Transverse colon (tissue), 4 donors: ENCODE measurements at regions not wholly inside any gene's neighbourhood (a gene's known extent, or its start where the extent isn't known, plus 50 kb on each side); places are given as distances from the start of the nearest gene placed in this dataset.

Source experiments
- DNase-seq: peaks from one replicate; pipeline ENCODE4 v3.0.0-alpha.2; 2019
- H3K27ac ChIP-seq, 4 donors: fragments of 200-600 bp; sonication (generic); 2 replicates each; pipeline ENCODE4 v1.5.1; 2016 to 2018; ENCODE audit warnings: inconsistent platforms in 4 of 4
- H3K27me3 ChIP-seq: fragments of 200-600 bp; sonication (generic); 2 replicates; pipeline ENCODE4 v1.5.1; 2017; ENCODE audit warnings: inconsistent platforms
- H3K36me3 ChIP-seq, 4 donors: fragments of 200-600 bp; sonication (generic); 2 replicates each; pipeline ENCODE4 v1.5.1; 2017 to 2019; ENCODE audit warnings: inconsistent platforms in 4 of 4
- H3K4me1 ChIP-seq, 4 donors: fragments of 200-600 bp; sonication (generic); 2 replicates each; pipeline ENCODE4 v1.5.1; 2017 to 2020; ENCODE audit warnings: inconsistent platforms in 4 of 4
- H3K4me3 ChIP-seq, 4 donors: fragments of 200-600 bp; sonication (generic); 1 replicate in 1 of 4; 2 replicates in 3 of 4; pipeline versions ENCODE4 v1.5.1 to v1.6.1; 2017 to 2019; ENCODE audit warnings: inconsistent platforms in 4 of 4
- H3K9me3 ChIP-seq, 2 donors: fragments of 200-600 bp; sonication (generic); 2 replicates each; pipeline ENCODE4 v1.5.1; 2017 to 2019; ENCODE audit warnings: inconsistent platforms in 2 of 2
- EP300 ChIP-seq: sonication (generic); formaldehyde crosslinking; IDR thresholded peaks from one replicate; pipeline ENCODE4 v1.6.1; 2017; ENCODE audit warnings: antibody characterized with exemption, low read depth
- POLR2A ChIP-seq: fragments of 450-650 bp; IDR thresholded peaks from one replicate; pipeline ENCODE4 v1.6.1; 2016; ENCODE audit warnings: antibody characterized with exemption, mild to moderate bottlenecking, moderate library complexity
- POLR2AphosphoS5 ChIP-seq, 3 donors: sonication (generic); formaldehyde crosslinking; IDR thresholded peaks; one replicate each; pipeline ENCODE4 v1.6.1; 2016; ENCODE audit warnings: antibody characterized with exemption in 3 of 3
- WGBS, 2 donors: methylation state at CpG; one replicate each; pipeline ENCODE4 v1.1.5; 2018; ENCODE audit warnings: low coverage in 1 of 2; 5-methylcytosine and 5-hydroxymethylcytosine counted together
- in situ Hi-C, 4 donors: fragments of 200-750 bp; cut with MboI; loops; one replicate each; pipeline versions ENCODE4 v1.15.0 to v1.15.1; 2017; ENCODE audit warnings: low sequenced_read_pairs in 3 of 4, low pct_ligation_motif_present in 1 of 4, low pct_unique_long_range_greater_than_20kb in 1 of 4
- intact Hi-C: fragments of 100-400 bp; cut with DNase I; formaldehyde crosslinking; loops from one replicate; pipeline ENCODE4 v1.15.1; 2023; ENCODE audit warnings: low total_unique reads
- TF ChIP-seq, protein P1 (sequence below), 5 experiments: fragments of 200-600 bp in 3 of 5; fragments of 450-650 bp in 2 of 5; sonication (generic) in 3 of 5; IDR thresholded peaks; 1 replicate in 2 of 5; 2 replicates in 3 of 5; pipeline ENCODE4 v1.5.1; 2016 to 2017; ENCODE audit warnings: antibody characterized with exemption in 5 of 5, inconsistent platforms in 3 of 5, mild to moderate bottlenecking in 2 of 5, moderate library complexity in 1 of 5

DNA sequence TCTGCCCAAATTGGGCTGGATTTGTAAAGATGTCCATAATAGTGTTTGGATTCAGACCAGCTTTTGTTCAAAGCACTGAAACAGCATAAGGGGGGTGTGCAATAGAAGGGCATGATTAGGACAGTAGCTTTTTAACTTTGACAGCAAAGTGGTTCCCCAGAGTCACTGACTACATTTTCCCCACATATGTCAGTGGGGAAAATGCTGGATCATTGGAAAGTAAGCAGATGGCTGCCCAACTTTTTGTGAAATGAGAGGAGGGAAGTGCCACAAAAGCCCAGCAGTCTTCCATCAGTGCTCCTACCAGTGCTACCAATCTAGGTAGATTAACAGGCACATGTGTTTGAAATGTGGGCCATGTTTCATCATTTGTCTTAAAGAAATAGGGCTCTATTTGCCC, 162.8 kb downstream of the FZD1 start:
- in situ Hi-C loops, result no loop called here
- Histone ChIP-seq H3K4me3 (no peak overlapping the region), H3K36me3 (no peaks in the 10 kb centered on the region), H3K4me1 (no peaks in the 10 kb centered on the region), H3K9me3 (no peaks in the 10 kb centered on the region), H3K27me3 (no peaks in the 10 kb centered on the region), H3K27ac (no peak overlapping the region)
- intact Hi-C loops, result no loop called here
- DNase-seq, result no peak
- TF ChIP-seq EP300 (no peak), POLR2A (no peak), POLR2AphosphoS5 (IDR thresholded peaks at IDR 0.05) (no peak)
- TF ChIP-seq, protein P1, sequence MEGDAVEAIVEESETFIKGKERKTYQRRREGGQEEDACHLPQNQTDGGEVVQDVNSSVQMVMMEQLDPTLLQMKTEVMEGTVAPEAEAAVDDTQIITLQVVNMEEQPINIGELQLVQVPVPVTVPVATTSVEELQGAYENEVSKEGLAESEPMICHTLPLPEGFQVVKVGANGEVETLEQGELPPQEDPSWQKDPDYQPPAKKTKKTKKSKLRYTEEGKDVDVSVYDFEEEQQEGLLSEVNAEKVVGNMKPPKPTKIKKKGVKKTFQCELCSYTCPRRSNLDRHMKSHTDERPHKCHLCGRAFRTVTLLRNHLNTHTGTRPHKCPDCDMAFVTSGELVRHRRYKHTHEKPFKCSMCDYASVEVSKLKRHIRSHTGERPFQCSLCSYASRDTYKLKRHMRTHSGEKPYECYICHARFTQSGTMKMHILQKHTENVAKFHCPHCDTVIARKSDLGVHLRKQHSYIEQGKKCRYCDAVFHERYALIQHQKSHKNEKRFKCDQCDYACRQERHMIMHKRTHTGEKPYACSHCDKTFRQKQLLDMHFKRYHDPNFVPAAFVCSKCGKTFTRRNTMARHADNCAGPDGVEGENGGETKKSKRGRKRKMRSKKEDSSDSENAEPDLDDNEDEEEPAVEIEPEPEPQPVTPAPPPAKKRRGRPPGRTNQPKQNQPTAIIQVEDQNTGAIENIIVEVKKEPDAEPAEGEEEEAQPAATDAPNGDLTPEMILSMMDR (IDR thresholded peaks at IDR 0.05), result no peak

DNA sequence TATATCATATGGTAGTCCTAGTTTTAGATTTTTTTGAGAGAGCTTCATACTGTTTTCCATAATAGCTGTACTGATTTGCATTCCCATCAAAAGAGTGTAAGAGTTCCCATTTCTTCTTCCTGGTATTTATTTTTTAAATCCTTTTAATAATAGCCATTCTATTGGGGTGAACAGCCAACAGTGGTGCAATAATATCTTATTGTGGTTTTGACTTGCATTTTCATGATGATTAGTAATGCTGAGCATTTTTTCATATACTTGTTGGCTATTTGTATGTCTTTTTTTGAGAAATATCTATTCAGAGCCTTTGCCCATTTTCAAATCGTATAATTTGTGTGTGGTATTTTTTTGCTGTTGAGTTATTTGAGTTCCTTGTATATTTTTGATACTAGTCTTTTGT, 167.4 kb downstream of the FZD1 start:
- 63 to 89% methylated on average over 1 of the region's 1 CpG for WGBS, 2 donors
- H3K27ac ChIP-seq, result no peak overlapping the region
- DNase-seq, result no peak
- no peak overlapping the region for H3K4me3 ChIP-seq
- H3K36me3 ChIP-seq, result no peaks in the 10 kb centered on the region
- H3K27me3 ChIP-seq, result no peaks in the 10 kb centered on the region
- in situ Hi-C loops (no loop called here), intact Hi-C loops (no loop called here)
- no peak for TF ChIP-seq POLR2A
- H3K4me1 ChIP-seq, result no peaks in the 10 kb centered on the region
- H3K9me3 ChIP-seq, result no peaks in the 10 kb centered on the region

DNA sequence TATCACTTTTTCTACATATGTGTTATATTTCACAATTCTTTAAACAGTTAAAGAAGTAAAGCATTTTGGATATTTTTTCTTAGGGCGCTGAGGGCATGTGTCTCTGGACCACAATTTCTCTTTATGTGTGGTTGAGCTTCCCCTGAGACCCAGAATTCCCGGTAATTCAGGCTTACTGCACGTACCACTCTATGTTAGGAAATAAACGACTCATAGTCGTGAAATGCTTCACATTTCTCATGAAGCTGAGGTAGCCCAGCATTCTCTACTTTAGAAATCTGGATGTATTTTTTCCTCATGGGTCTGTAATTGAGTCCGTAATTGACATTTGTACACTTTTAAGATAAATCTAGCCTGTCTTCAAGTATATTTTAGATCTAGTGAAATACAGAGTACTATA, 170.6 kb downstream of the FZD1 start:
- no peaks in the 10 kb centered on the region for H3K4me1 ChIP-seq
- WGBS, 2 donors, result 66 to 82% methylated on average over 6 of the region's 6 CpGs
- no peak overlapping the region for H3K27ac ChIP-seq
- H3K27me3 ChIP-seq, result no peaks in the 10 kb centered on the region
- in situ Hi-C loops (no loop called here), intact Hi-C loops (no loop called here)
- H3K9me3 ChIP-seq, result no peaks in the 10 kb centered on the region
- H3K4me3 ChIP-seq, result no peak overlapping the region
- DNase-seq, result no peak
- TF ChIP-seq POLR2A (no peak), POLR2AphosphoS5 (IDR thresholded peaks at IDR 0.05) (no peak), EP300 (no peak)
- TF ChIP-seq, protein P1 (IDR thresholded peaks at IDR 0.05), result no peak
- no peaks in the 10 kb centered on the region for H3K36me3 ChIP-seq

DNA sequence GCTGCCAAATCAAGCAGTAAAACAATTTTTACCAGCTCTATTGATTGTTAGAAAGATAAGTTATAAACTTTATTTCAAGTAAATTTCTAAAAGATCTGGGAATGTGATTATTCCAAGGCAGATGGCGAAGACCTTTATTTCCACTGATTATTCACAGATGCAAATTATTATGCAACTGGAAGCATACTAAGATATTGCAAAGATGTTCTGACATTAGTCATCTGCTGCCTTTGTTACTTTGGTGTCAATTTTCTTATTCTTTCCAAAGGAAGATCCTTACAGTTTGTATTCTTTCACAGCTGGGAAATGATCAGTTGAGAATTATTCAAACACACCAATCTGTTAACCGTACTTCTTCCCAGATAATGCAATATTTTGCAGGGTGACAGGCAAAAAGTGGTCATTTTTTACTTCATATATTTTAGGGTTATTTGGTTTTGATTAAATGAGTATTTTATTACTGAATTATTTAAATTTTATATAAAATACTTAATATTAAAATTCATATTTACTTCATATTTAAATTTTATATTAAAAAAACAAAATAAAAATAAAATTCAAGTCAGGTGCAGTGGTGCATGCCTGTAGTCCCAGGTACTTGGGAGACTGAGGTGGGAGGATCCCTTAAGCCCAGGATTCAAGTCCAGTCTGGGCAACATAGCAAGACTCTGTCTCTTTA, 171.3 kb downstream of the FZD1 start:
- intact Hi-C loops, result no loop called here
- WGBS, 2 donors, result 80 to 85% methylated on average over 2 of the region's 2 CpGs

More for the DNA sequence above, 171.3 kb downstream of the FZD1 start:
- no peak overlapping the region for H3K4me3 ChIP-seq
- no peak for DNase-seq
- H3K27me3 ChIP-seq, result no peaks in the 10 kb centered on the region
- no peak overlapping the region for H3K27ac ChIP-seq
- in situ Hi-C loops, result no loop called here
- TF ChIP-seq EP300 (no peak), POLR2A (no peak), POLR2AphosphoS5 (IDR thresholded peaks at IDR 0.05) (no peak)
- TF ChIP-seq, protein P1 (IDR thresholded peaks at IDR 0.05), result no peak
- H3K36me3 ChIP-seq, result no peaks in the 10 kb centered on the region
- no peaks in the 10 kb centered on the region for H3K4me1 ChIP-seq
- H3K9me3 ChIP-seq, result no peaks in the 10 kb centered on the region
